Midbrain (tissue), 1 donor: ENCODE measurements at regions not wholly inside any gene's neighbourhood (a gene's known extent, or its start where the extent isn't known, plus 50 kb on each side); places are given as distances from the start of the nearest gene placed in this dataset.

Experiments used
- DNase-seq: peaks from one replicate; lab custom pipeline; 2025; lab: John Stamatoyannopoulos, UW

GRCh38 chr2:134079373-134079772 lies 174.5 kb upstream of the MGAT5 start:
- no peak for DNase-seq

- DNase-seq, result no peak
Measured at GRCh38 chr2:134080386-134081089, 173.3 kb upstream of the MGAT5 start.

DNA sequence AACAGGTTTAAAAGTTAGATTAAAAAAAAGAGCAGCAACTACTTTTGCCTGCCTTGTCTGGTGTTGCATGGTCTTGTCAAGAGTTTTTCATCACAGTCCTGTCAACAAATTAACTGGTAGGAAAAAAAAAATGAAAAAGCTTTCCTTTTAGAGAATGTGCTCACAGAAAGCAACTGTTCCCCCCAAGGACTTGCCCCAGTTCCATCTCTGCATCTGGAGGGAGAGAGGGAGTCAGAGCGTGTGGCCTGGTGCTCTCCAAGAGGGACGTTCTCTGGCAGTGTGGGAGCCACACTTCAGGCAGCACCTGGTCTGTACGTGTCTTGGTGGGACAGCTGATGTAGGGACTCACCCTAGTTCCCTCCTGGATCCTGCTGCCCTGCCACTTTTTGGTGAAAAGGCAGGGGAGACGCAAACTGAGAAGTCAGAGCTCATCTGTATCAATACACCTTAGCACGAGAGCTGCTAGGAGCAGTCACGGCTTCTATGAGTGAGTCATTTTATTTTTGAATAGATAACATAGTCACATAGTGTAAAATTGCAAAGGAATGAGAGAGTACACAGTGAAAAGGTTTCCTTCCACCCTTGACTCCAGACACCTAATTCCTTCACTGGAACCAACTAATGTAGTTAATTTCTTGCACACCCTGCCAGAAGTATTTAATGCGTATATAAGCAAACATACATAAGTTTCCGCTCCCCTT lies 172.5 kb upstream of the MGAT5 start:
- DNase-seq, result no peak

DNA sequence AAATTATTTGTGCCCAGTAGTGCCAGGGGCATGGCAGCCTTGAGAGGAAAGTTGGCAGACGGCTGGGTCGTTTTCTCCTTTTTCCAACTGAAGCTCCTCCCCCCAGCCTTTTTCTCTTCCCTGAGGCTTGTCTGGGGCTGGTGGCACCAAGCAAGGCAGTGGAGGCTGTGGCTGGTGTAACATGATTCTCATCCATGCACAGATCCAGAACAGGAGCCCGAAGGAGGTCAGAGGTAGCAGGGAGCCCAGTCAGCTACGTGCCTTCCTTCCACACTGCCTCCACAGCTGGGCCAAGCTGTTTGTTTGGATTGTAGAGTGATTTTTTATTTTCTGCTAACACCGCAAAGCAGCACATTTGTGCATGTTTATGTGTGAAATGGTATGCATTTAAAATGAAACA lies 170.3 kb upstream of the MGAT5 start:
- no peak for DNase-seq

- DNase-seq, result no peak
Measured at GRCh38 chr2:134086594-134087219, 167.2 kb upstream of the MGAT5 start.

DNA sequence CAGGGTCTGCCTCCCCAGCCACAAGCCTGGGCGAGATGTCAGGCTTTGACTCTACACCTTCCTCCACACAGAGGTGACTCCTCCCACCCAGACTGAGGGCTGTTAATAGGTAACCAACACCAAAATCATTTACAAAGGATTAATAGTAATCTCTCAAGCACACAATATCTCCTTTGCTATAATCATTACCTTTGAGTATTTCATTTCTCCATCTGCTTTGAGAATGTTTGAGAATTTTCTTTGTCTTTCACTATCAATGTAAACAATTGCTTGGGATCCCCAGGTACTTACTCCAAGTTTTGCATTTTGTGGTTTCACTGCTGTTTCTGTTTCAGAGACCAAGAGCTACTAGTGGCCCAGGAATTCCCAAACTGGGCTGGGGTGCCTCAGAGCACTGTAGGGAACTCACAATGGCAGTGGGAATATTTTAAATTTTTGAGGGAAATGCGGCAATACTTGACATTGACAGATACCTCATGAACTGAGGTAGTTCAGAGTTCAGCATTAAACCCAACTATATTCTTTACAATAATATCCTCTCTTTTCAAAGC lies 166.4 kb upstream of the MGAT5 start:
- no peak for DNase-seq

- no peak for DNase-seq
Measured at GRCh38 chr2:134089454-134089853, 164.4 kb upstream of the MGAT5 start.

- no peak for DNase-seq
Measured at GRCh38 chr2:134097740-134098139, 156.1 kb upstream of the MGAT5 start.

DNA sequence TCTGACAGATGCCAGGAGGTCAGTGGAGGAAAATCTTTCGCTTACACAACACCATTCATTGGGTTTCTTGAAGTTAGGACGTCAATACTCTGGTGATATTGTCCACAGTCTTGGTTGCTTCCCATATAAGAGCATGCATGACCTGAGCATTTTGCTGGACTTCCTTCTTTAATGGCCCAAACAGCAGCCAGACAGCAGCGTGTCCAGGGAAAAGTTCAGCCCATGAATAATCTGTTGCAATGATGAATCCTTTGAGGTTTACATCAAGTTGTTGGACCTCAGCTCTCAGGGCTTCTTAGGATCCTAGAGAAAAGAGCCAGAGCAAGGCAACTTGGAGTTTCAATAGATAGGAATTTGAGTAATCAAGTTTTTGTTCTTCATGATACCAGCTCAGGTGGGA lies 155.6 kb upstream of the MGAT5 start:
- no peak for DNase-seq

DNA sequence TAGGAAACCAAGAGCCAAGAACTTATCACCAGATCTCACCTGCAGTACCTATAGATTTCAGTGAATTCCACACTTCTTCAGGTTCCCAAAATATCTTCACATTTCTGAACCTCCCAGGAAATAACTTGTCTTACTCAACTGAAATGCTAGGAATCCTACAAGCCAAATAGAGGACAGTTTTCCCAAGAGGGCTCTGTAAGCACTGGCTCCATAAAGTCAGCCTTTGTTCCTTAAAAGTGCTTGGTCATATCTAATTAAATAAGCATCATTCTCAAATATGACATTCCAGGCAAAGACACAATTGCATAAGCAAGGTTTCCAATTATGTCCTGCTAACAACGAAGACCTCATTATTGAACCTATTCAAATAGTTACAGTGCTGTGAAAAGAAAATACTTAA lies 154.6 kb upstream of the MGAT5 start:
- DNase-seq, result no peak

DNA sequence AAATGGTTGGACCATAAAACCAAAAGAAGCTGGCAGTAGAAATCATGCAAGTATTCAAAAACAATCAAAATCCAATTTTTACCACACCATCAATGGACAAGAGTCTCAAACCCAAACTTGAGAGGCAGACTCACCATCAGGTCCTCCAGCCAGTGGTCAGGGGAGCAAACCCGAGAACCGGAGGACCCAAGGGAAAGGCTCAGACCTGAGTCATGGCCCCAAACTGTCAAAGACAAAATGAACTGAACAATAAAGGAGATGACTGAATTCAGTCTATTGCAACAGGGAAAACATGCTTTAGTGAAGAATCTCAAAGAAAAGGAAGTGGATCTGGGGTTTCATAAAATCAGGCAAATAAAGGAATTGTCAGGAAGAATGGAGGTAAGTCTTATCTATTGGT lies 150.7 kb upstream of the MGAT5 start:
- no peak for DNase-seq

DNA sequence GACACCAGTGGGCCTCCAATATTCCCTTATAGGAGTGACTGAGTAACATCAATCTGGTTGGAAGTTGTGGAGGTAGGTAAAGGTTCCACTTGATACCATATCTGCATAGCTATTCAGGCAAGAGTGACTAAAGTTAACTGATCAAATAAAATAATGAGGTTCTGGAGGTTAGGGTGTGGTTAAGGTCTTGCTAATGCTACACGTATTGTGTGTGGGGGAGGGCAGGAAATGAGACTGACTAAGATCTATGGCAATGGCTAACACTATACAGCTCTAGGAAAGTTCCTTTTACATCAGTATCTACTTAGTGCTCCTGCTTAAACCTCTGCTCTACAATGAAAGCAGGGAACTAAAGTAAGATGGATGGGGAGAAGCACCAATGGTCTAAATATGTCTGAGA lies 149.1 kb upstream of the MGAT5 start:
- no peak for DNase-seq

DNA sequence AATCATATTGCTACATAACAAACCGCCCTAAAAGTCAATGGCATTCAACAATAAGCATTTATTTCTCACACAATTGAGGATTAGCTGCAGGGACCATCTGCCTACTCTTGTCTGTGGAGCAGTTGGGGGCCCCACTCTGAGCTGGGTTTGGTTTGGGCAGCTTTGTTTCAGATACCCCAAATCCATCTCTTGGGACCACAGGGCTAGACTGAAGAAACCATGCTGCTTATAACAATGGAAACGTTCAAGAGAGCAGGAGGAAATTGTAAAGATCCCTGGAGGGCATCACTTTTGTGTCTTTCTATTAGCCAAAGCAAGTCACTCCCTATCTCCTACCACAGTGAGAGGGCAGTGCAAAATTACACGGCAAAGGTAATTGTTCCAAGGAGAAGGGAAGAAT lies 146.5 kb upstream of the MGAT5 start:
- DNase-seq, result no peak

- no peak for DNase-seq
Measured at GRCh38 chr2:134108113-134108512, 145.8 kb upstream of the MGAT5 start.

DNA sequence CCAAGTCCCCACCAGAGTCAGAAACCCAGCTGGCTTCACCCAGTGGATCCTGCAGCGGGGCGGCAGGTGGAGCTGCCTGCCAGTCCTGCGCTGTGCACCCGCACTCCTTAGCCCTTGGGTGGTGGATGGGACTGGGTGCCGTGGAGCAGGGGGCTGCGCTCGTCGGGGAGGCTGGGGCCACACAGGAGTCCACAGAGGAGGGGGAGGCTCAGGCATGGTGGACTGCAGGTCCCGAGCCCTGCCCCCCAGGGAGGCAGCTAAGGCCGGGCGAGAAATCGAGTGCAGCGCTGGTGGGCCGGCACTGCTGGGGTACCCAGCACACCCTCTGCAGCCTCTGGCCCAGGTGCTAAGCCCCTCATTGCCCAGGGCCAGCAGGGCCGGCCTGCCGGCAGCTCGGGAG lies 144.6 kb upstream of the MGAT5 start:
- DNase-seq, result no peak

DNA sequence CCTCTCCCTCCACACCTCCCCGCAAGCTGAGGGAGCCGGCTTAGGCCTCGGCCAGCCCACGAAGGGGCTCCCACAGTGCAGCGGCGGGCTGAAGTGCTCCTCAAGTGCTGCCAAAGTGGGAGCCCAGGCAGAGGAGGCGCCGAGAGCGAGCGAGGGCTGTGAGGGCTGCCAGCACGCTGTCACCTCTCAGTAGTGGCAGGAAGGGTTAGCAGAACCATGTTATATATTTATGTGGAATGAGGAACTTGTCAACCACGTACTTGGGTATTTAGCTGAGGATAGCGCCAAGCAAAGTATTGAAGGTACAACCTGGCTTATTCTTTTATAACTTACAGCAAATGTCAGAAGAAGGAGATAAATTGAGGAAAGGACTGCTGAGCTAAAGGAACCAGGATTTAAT lies 144.1 kb upstream of the MGAT5 start:
- DNase-seq, result no peak

GRCh38 chr2:134110532-134110931 lies 143.3 kb upstream of the MGAT5 start:
- DNase-seq, result no peak

- DNase-seq, result no peak
Measured at GRCh38 chr2:134117676-134118075, 136.2 kb upstream of the MGAT5 start.

- DNase-seq, result peak; percentile 93
Measured at GRCh38 chr2:134118279-134119116, 135.4 kb upstream of the MGAT5 start.

DNA sequence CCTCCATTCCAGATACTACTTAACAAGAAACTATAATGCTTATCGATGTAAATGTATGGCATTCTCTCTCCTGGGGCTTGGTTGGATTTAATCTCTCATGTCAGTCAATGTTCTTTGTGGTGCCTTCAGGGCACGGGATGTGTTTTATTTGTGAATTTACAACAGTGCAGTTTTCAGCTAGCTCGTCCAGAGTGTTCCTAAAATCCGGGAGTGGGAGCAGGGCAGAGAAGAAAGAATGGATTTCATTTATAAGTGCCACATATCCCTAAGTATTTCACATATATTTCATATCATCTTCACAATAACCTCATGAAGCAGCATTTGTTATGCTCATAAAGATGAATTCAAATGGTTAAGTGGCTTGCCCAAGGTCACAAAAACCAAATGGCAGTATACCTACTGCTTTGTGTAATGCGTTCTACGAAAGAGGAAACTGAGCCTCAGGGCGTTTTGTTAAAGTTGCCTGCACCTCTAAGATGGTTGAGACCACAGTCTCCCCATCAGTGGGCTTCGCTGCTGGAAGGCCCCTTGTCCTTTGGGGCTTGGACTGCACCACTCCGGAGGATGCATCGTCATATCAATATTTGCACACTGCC lies 134.7 kb upstream of the MGAT5 start:
- DNase-seq, result no peak

DNA sequence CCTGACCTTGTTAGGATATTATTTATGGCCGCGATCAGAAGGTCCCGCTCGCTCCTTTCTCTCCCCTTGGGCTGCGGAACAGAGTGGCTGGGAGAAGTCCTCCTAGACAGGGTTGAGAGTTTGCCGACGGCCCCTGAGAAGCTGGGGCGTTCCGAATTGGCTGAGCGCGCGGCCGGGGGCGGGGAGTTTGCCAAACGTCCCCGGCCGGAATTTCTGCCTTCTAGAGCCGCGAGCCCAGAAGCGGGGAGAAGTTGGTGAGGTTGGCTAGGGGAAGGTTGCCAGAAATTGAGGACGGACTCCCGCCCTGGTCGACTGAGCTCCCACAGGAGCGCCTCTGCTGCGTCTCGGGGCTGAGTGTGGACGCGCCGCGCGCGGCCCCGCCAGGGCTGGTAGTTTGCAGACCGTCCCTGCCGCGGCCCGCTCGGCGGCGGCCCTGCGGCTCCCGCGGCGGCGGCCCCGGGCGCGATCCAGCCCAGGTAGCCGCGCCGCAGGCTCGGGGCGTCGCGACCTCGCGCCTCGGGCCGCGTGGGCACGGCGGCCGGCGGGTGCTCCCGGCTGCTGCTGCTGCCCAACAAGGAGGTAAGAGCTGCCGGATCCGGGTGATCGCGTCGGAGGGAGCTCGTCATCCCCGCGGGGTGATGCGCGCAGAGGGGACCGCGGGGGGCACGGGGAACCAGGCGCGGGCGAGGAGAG lies 134.0 kb upstream of the MGAT5 start:
- DNase-seq, result peak; percentile 95
